ENCODE measurements at regions not wholly inside any gene's neighbourhood (a gene's known extent, or its start where the extent isn't known, plus 50 kb on each side); places are given as distances from the start of the nearest gene placed in this dataset.

GRCh38 chr3:41094351-41094750 is 105.0 kb upstream of the CTNNB1 start:
- WGBS, 2 donors = 93 to 95% methylated on average over 4 of the region's 4 CpGs
- H3K36me3 ChIP-seq = no peaks in the 10 kb centered on the region
- TF ChIP-seq POLR2A (IDR thresholded peaks at IDR 0.05) (no peak), CTCF (IDR thresholded peaks at IDR 0.05) (no peak)
- intact Hi-C loops (cut with DNase I) = no loop called here
- H3K4me1 ChIP-seq = no peaks in the 10 kb centered on the region
- no peak overlapping the region for H3K27ac ChIP-seq
- DNase-seq = no peak
- H3K27me3 ChIP-seq = no peaks in the 10 kb centered on the region
- no peaks in the 10 kb centered on the region for H3K9me3 ChIP-seq
- no peak overlapping the region for H3K4me3 ChIP-seq (replicated peaks in 1 of 3)

GRCh38 chr3:41095702-41096101 is 103.6 kb upstream of the CTNNB1 start:
- DNase-seq = no peak
- 83 to 89% methylated on average over 8 of the region's 8 CpGs for WGBS, 2 donors
- TF ChIP-seq CTCF (IDR thresholded peaks at IDR 0.05) (no peak), POLR2A (IDR thresholded peaks at IDR 0.05) (no peak)

GRCh38 chr3:41097896-41098496 is 101.3 kb upstream of the CTNNB1 start:
- 94 to 99% methylated on average over 3 of the region's 3 CpGs for WGBS, 2 donors
- H3K27ac ChIP-seq = no peak overlapping the region
- peaks cover 0 to 4% of the 10 kb centered on the region in 2 donors for H3K4me1 ChIP-seq
- DNase-seq = no peak
- H3K36me3 ChIP-seq = no peaks in the 10 kb centered on the region
- TF ChIP-seq POLR2A (IDR thresholded peaks at IDR 0.05) (no peak), CTCF (IDR thresholded peaks at IDR 0.05) (no peak)
- intact Hi-C loops (cut with DNase I) = no loop called here
- no peaks in the 10 kb centered on the region for H3K9me3 ChIP-seq
- H3K27me3 ChIP-seq = no peaks in the 10 kb centered on the region
- H3K4me3 ChIP-seq (replicated peaks in 1 of 3) = no peak overlapping the region

More at GRCh38 chr3:41095702-41096101, 103.6 kb upstream of the CTNNB1 start:
- H3K4me3 ChIP-seq (replicated peaks in 1 of 3) = no peak overlapping the region
- H3K36me3 ChIP-seq = no peaks in the 10 kb centered on the region
- no peak overlapping the region for H3K27ac ChIP-seq
- intact Hi-C loops (cut with DNase I) = no loop called here
- H3K4me1 ChIP-seq = no peaks in the 10 kb centered on the region
- no peaks in the 10 kb centered on the region for H3K27me3 ChIP-seq
- H3K9me3 ChIP-seq = no peaks in the 10 kb centered on the region

- intact Hi-C loops (cut with DNase I) = no loop called here
- 94 to 98% methylated on average over 1 of the region's 1 CpG for WGBS, 2 donors
- H3K4me3 ChIP-seq (replicated peaks in 1 of 3) = no peak overlapping the region
- TF ChIP-seq CTCF (IDR thresholded peaks at IDR 0.05) (no peak), POLR2A (IDR thresholded peaks at IDR 0.05) (no peak)
- H3K4me1 ChIP-seq = peaks cover 0 to 9% of the 10 kb centered on the region in 2 donors
- H3K36me3 ChIP-seq = no peaks in the 10 kb centered on the region
- no peaks in the 10 kb centered on the region for H3K27me3 ChIP-seq
- no peak overlapping the region for H3K27ac ChIP-seq
- no peaks in the 10 kb centered on the region for H3K9me3 ChIP-seq
- DNase-seq = no peak
These were observed 98.1 kb upstream of the CTNNB1 start for GRCh38 chr3:41101231-41101630.

GRCh38 chr3:41102053-41102556 is 97.2 kb upstream of the CTNNB1 start:
- H3K27ac ChIP-seq = no peak overlapping the region
- no peak for DNase-seq
- no peaks in the 10 kb centered on the region for H3K27me3 ChIP-seq
- H3K4me1 ChIP-seq = peaks cover 0 to 9% of the 10 kb centered on the region in 2 donors
- intact Hi-C loops (cut with DNase I) = no loop called here
- WGBS, 2 donors = 96% methylated on average over 5 of the region's 5 CpGs
- no peaks in the 10 kb centered on the region for H3K36me3 ChIP-seq
- TF ChIP-seq CTCF (IDR thresholded peaks at IDR 0.05) = no peak
- H3K9me3 ChIP-seq = no peaks in the 10 kb centered on the region
- H3K4me3 ChIP-seq (replicated peaks in 1 of 3) = no peak overlapping the region

Measured in thyroid gland (tissue), 4 donors.